GM21717 (cell line): ENCODE measurements at regions not wholly inside any gene's neighbourhood (a gene's known extent, or its start where the extent isn't known, plus 50 kb on each side); places are given as distances from the start of the nearest gene placed in this dataset.
"Not testable (repeated sequence)": the region's sequence is repeated elsewhere in the genome, so short reads cannot be mapped to it uniquely, and the experiment has no call there.

Source experiments
- ATAC-seq: cut with Tn5 transposase; IDR thresholded peaks from one replicate; pipeline ENCODE4 v1.9.1; 2021; ENCODE audit warnings: mild to moderate bottlenecking, moderate library complexity; ENCODE audit not compliant: unreplicated experiment

- no peak for ATAC-seq
These were observed 596.9 kb upstream of the ARPP21 start for GRCh38 chr3:35042210-35042991.

- ATAC-seq, result no peak
These were observed 596.3 kb upstream of the ARPP21 start for GRCh38 chr3:35043040-35043439.

- no peak for ATAC-seq
These were observed 595.1 kb upstream of the ARPP21 start for GRCh38 chr3:35044190-35044589.

GRCh38 chr3:35045118-35045517, 594.2 kb upstream of the ARPP21 start:
- no peak for ATAC-seq

GRCh38 chr3:35064761-35065160, 574.6 kb upstream of the ARPP21 start:
- no peak for ATAC-seq

GRCh38 chr3:35065891-35066290, 573.4 kb upstream of the ARPP21 start:
- ATAC-seq, result no peak

- ATAC-seq, result no peak
These were observed 571.6 kb upstream of the ARPP21 start for GRCh38 chr3:35067750-35068149.

- no peak for ATAC-seq
These were observed 569.2 kb upstream of the ARPP21 start for GRCh38 chr3:35070088-35070487.

GRCh38 chr3:35071772-35072171, 567.6 kb upstream of the ARPP21 start:
- ATAC-seq, result no peak

GRCh38 chr3:35078780-35079179, 560.5 kb upstream of the ARPP21 start:
- ATAC-seq, result no peak

- no peak for ATAC-seq
These were observed 559.9 kb upstream of the ARPP21 start for GRCh38 chr3:35079403-35079802.

GRCh38 chr3:35081899-35082298, 557.4 kb upstream of the ARPP21 start:
- no peak for ATAC-seq

- no peak for ATAC-seq
These were observed 550.4 kb upstream of the ARPP21 start for GRCh38 chr3:35088943-35089342.

- no peak for ATAC-seq
These were observed 524.6 kb upstream of the ARPP21 start for GRCh38 chr3:35114686-35115085.

- no peak for ATAC-seq
These were observed 519.3 kb upstream of the ARPP21 start for GRCh38 chr3:35120026-35120425.

GRCh38 chr3:35137612-35138011, 501.7 kb upstream of the ARPP21 start:
- ATAC-seq, result no peak

- no peak for ATAC-seq
These were observed 497.9 kb upstream of the ARPP21 start for GRCh38 chr3:35141406-35141805.

- no peak for ATAC-seq
These were observed 495.3 kb upstream of the ARPP21 start for GRCh38 chr3:35144011-35144410.

GRCh38 chr3:35146256-35147035, 492.9 kb upstream of the ARPP21 start:
- not testable (repeated sequence) for ATAC-seq

- ATAC-seq, result no peak
These were observed 455.2 kb upstream of the ARPP21 start for GRCh38 chr3:35183927-35184675.

GRCh38 chr3:35184775-35185174, 454.6 kb upstream of the ARPP21 start:
- ATAC-seq, result no peak

GRCh38 chr3:35187908-35188307, 451.4 kb upstream of the ARPP21 start:
- no peak for ATAC-seq
